ENCODE measurements at regions not wholly inside any gene's neighbourhood (a gene's known extent, or its start where the extent isn't known, plus 50 kb on each side); places are given as distances from the start of the nearest gene placed in this dataset.
"Not testable (repeated sequence)": the region's sequence is repeated elsewhere in the genome, so short reads cannot be mapped to it uniquely, and the experiment has no call there.

- DNase-seq, result no peak
These were observed 1115.1 kb upstream of the CNTN5 start for GRCh38 chr11:97905671-97906070.

GRCh38 chr11:97908354-97908753, 1112.4 kb upstream of the CNTN5 start:
- no peak for DNase-seq

GRCh38 chr11:97909614-97910399, 1110.9 kb upstream of the CNTN5 start:
- DNase-seq, result peak in 1 of 3 experiments; percentile 15

- no peak for DNase-seq
These were observed 1108.1 kb upstream of the CNTN5 start for GRCh38 chr11:97912629-97913028.

- DNase-seq, result not testable (repeated sequence)
These were observed 1097.8 kb upstream of the CNTN5 start for GRCh38 chr11:97922933-97923332.

- DNase-seq, result no peak
These were observed 1086.1 kb upstream of the CNTN5 start for GRCh38 chr11:97934572-97935208.

GRCh38 chr11:97937501-97937900, 1083.2 kb upstream of the CNTN5 start:
- DNase-seq, result no peak

- DNase-seq, result peak in 1 of 3 experiments; percentile 27
These were observed 1082.0 kb upstream of the CNTN5 start for GRCh38 chr11:97938789-97939188.

- no peak for DNase-seq
These were observed 1077.3 kb upstream of the CNTN5 start for GRCh38 chr11:97943493-97943892.

- no peak for DNase-seq
These were observed 1072.0 kb upstream of the CNTN5 start for GRCh38 chr11:97948793-97949192.

GRCh38 chr11:97955595-97955994, 1065.2 kb upstream of the CNTN5 start:
- DNase-seq, result no peak

GRCh38 chr11:97956904-97957303, 1063.8 kb upstream of the CNTN5 start:
- no peak for DNase-seq

- DNase-seq, result no peak
These were observed 1059.3 kb upstream of the CNTN5 start for GRCh38 chr11:97961431-97961830.

- DNase-seq, result no peak
These were observed 1058.0 kb upstream of the CNTN5 start for GRCh38 chr11:97962758-97963157.

GRCh38 chr11:97963528-97964331, 1057.0 kb upstream of the CNTN5 start:
- no peak for DNase-seq

- DNase-seq, result no peak
These were observed 1056.3 kb upstream of the CNTN5 start for GRCh38 chr11:97964332-97965004.

GRCh38 chr11:97965849-97966646, 1054.7 kb upstream of the CNTN5 start:
- no peak for DNase-seq

GRCh38 chr11:97966901-97967300, 1053.8 kb upstream of the CNTN5 start:
- DNase-seq, result no peak

- no peak for DNase-seq
These were observed 1052.7 kb upstream of the CNTN5 start for GRCh38 chr11:97968071-97968470.

GRCh38 chr11:97972731-97973130, 1048.0 kb upstream of the CNTN5 start:
- DNase-seq, result no peak

- no peak for DNase-seq
These were observed 1047.3 kb upstream of the CNTN5 start for GRCh38 chr11:97973352-97973857.
